Left ventricle myocardium inferior (tissue), 1 donor: ENCODE measurements at regions not wholly inside any gene's neighbourhood (a gene's known extent, or its start where the extent isn't known, plus 50 kb on each side); places are given as distances from the start of the nearest gene placed in this dataset. TPM values are rescaled to one million over a fixed set of nuclear protein-coding genes. Genes with fewer than 3 reads are reported as not detected.

Experiments
- microRNA-seq: library from miRNA; unstranded; fragments of <30 nt; microRNA quantifications from one replicate; pipeline ENCODE4 v1.2.0, GENCODE V29; 2020
- donor health status: DM: no; HTN: yes; CAD: no; lungs with severe emphysema.

Small RNAs in the stretch of these regions (microRNA-seq; reads per million reads assigned to microRNA genes)
- gene MIR2113: not detected
